BLaER1 (cell line): ENCODE measurements at regions not wholly inside any gene's neighbourhood (a gene's known extent, or its start where the extent isn't known, plus 50 kb on each side); places are given as distances from the start of the nearest gene placed in this dataset.

Experiments
- H3K27ac ChIP-seq: shearing (Covaris generic); formaldehyde crosslinking; 2 replicates; pipeline ENCODE4 v1.8.1; 2022
- H3K27me3 ChIP-seq: shearing (Covaris generic); formaldehyde crosslinking; 2 replicates; pipeline ENCODE4 v1.8.1; 2022
- H3K36me3 ChIP-seq: shearing (Covaris generic); formaldehyde crosslinking; 2 replicates; pipeline ENCODE4 v1.8.1; 2022
- H3K4me1 ChIP-seq: shearing (Covaris generic); formaldehyde crosslinking; 2 replicates; pipeline ENCODE4 v1.8.1; 2022
- H3K4me2 ChIP-seq: shearing (Covaris generic); formaldehyde crosslinking; 2 replicates; pipeline ENCODE4 v1.8.1; 2022
- H3K4me3 ChIP-seq: shearing (Covaris generic); formaldehyde crosslinking; 2 replicates; pipeline ENCODE4 v1.8.1; 2022
- H3K9ac ChIP-seq: shearing (Covaris generic); formaldehyde crosslinking; 2 replicates; pipeline ENCODE4 v1.8.1; 2022
- H3K9me3 ChIP-seq: shearing (Covaris generic); formaldehyde crosslinking; 2 replicates; pipeline ENCODE4 v1.8.1; 2022
- H4K20me1 ChIP-seq: shearing (Covaris generic); formaldehyde crosslinking; 2 replicates; pipeline ENCODE4 v1.8.1; 2022
- Cebpa-rat ChIP-seq: shearing (Covaris generic); IDR thresholded peaks from 2 replicates; pipeline ENCODE4 v1.8.1; 2022

DNA sequence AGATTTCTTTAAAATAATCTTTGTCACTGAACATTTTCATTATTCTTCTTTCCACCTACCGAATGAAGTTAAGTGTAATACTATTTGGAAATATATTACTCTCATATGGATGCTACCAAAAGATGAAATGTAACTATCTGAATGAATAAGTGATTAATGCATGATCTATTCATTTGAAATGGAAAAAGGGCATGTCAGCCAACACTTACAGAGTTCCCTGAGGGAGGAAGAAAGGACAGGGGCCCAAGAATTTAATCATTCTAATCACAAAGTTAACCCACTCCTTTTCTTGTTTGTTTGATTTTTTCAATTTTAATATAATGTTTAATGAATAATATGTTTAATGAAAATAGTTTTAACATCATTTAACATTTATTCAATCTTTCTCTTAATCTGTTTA is 129.4 kb downstream of the ZC3H11B start:
- no peak overlapping the region for H3K27ac ChIP-seq
- no peaks in the 10 kb centered on the region for H3K4me1 ChIP-seq
- no peak overlapping the region for H3K4me2 ChIP-seq
- H3K4me3 ChIP-seq = no peak overlapping the region
- no peak for TF ChIP-seq Cebpa-rat
- H3K36me3 ChIP-seq = no peaks in the 10 kb centered on the region
- H3K9me3 ChIP-seq = no peaks in the 10 kb centered on the region
- no peak overlapping the region for H3K9ac ChIP-seq
- H3K27me3 ChIP-seq = no peaks in the 10 kb centered on the region
- H4K20me1 ChIP-seq = no peaks in the 10 kb centered on the region

DNA sequence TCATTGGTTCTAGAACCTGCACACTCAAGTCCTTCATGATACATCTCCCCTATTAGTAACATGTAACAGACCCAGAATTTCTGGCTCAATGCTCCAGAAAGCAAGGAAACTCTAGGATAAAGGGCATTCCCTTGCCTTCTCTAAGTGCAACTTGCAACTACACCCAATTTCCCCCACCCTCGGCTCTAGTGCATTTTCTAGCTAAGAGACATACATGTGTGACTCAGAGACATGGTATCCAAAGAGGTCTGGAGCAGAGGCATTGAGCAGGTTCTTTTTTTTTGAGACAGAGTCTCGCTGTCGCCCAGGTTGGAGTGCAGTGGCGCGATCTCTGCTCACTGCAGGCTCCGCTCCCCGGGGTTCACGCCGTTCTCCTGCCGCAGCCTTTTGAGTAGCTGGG is 132.9 kb downstream of the ZC3H11B start:
- no peaks in the 10 kb centered on the region for H4K20me1 ChIP-seq
- H3K4me3 ChIP-seq = no peak overlapping the region
- no peaks in the 10 kb centered on the region for H3K4me1 ChIP-seq
- H3K4me2 ChIP-seq = no peak overlapping the region
- H3K36me3 ChIP-seq = no peaks in the 10 kb centered on the region
- no peak overlapping the region for H3K27ac ChIP-seq
- H3K9ac ChIP-seq = no peak overlapping the region
- no peaks in the 10 kb centered on the region for H3K27me3 ChIP-seq
- no peak for TF ChIP-seq Cebpa-rat
- H3K9me3 ChIP-seq = no peaks in the 10 kb centered on the region

DNA sequence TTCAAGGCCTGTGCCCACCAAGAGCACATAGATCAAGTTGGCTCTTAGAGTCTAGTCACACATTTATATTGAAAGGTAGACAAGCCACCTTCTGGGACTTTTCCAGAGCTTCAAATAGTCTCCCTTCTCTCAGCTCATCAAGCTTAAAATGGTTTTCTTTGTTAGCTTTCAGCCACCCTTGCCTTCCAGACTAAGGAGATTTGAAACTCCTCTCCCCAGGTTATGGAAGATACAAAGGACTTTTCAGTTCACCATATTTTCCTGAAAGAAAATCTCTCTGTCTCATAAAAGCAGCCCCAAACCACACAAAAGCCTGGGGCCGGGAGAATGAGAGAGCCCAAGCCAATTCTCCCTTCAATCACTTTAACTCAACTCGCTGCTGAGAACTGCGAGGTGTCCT is 134.1 kb downstream of the ZC3H11B start:
- Histone ChIP-seq H3K4me2 (no peak overlapping the region), H4K20me1 (no peaks in the 10 kb centered on the region), H3K9me3 (no peaks in the 10 kb centered on the region), H3K4me3 (no peak overlapping the region), H3K9ac (no peak overlapping the region), H3K36me3 (no peaks in the 10 kb centered on the region), H3K4me1 (no peaks in the 10 kb centered on the region), H3K27me3 (no peaks in the 10 kb centered on the region), H3K27ac (no peak overlapping the region)
- TF ChIP-seq Cebpa-rat = no peak

DNA sequence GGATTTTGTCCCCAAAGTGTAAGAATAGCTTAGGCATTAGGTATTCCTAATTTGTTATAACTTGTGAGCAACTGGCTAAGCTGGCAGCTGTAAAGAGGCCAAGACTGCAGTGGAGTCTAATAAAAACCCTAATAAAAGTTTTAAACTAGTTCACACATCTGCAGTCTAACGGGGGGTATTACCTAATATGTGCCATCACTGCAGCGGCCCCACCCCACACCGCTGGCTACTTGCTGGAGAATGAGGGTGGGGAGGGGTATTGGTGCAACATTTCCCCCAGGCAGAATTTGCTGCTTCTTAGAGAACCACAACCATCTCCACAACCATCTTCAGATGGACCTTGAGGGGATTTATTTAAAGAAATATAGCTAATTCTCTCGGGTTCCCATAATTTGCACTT is 135.0 kb downstream of the ZC3H11B start:
- Histone ChIP-seq H4K20me1 (no peaks in the 10 kb centered on the region), H3K4me1 (no peaks in the 10 kb centered on the region), H3K27ac (no peak overlapping the region), H3K4me3 (no peak overlapping the region), H3K9ac (no peak overlapping the region), H3K4me2 (no peak overlapping the region), H3K9me3 (no peaks in the 10 kb centered on the region), H3K36me3 (no peaks in the 10 kb centered on the region), H3K27me3 (no peaks in the 10 kb centered on the region)
- no peak for TF ChIP-seq Cebpa-rat

DNA sequence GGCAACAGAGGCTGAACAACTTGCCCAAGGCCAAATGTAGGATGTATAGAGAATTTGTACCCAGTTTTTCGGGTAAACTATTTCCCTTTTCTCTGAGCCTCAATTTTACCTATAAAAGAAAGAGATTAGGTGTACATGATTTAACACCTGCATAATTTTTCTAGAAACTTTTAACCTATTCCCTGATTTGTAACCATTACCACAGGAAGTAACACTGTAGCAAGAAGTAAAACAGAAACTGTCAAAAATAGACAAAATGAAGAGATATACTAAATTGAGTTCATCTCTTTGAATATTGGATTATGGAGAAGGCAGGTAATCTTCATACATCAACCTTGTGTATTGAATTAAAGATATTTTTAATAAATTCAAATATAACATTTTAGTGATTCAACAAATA is 136.2 kb downstream of the ZC3H11B start:
- no peak for TF ChIP-seq Cebpa-rat
- no peak overlapping the region for H3K4me3 ChIP-seq
- no peaks in the 10 kb centered on the region for H3K4me1 ChIP-seq
- H4K20me1 ChIP-seq = no peaks in the 10 kb centered on the region
- no peak overlapping the region for H3K27ac ChIP-seq
- H3K9me3 ChIP-seq = no peaks in the 10 kb centered on the region
- no peak overlapping the region for H3K4me2 ChIP-seq
- H3K27me3 ChIP-seq = no peaks in the 10 kb centered on the region
- H3K36me3 ChIP-seq = no peaks in the 10 kb centered on the region
- H3K9ac ChIP-seq = no peak overlapping the region

DNA sequence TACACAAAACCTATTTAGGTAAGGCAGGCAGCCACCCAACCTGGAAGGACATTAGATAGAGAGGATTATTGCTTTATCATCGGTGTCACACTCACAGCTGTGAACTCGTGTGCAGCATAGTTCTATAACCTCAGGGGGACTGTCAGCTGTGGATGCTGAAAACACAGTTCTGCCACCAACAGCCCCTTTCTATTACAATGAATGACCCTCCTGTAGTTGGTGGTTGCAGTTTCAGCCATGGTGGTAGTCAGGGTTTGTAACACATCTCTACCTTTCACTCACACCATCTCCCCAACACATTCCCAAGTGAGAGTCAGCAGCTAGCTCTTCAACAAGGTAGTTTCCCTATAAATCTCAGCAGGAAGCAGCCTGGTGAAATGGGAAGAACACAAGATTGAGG is 136.8 kb downstream of the ZC3H11B start:
- Histone ChIP-seq H3K9ac (no peak overlapping the region), H3K9me3 (no peaks in the 10 kb centered on the region), H3K4me3 (no peak overlapping the region), H3K36me3 (no peaks in the 10 kb centered on the region), H3K4me2 (no peak overlapping the region), H3K27me3 (no peaks in the 10 kb centered on the region), H4K20me1 (no peaks in the 10 kb centered on the region), H3K27ac (no peak overlapping the region), H3K4me1 (no peaks in the 10 kb centered on the region)
- TF ChIP-seq Cebpa-rat = no peak

DNA sequence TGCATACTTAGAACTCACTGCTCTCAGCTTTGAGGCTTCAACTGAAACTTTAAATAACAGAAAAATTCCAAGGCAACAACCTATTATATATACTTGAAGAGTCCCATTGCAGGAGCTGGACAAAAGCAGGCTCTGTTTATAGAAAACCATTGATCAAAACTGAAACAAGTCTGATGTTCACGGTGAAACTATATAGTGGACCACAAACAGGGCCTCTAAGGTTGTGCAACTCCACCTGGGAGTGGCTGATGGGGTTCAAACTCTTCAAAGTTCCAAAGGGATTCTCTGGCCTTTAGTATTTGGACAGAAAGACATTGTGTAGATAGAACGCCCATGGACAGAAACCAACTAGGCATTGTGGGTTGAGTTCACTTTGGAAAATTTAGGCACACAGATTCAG is 140.3 kb downstream of the ZC3H11B start:
- Histone ChIP-seq H3K9ac (no peak overlapping the region), H4K20me1 (no peaks in the 10 kb centered on the region), H3K9me3 (no peaks in the 10 kb centered on the region), H3K27me3 (no peaks in the 10 kb centered on the region), H3K4me3 (no peak overlapping the region), H3K36me3 (no peaks in the 10 kb centered on the region), H3K27ac (no peak overlapping the region), H3K4me2 (no peak overlapping the region), H3K4me1 (no peaks in the 10 kb centered on the region)
- no peak for TF ChIP-seq Cebpa-rat

DNA sequence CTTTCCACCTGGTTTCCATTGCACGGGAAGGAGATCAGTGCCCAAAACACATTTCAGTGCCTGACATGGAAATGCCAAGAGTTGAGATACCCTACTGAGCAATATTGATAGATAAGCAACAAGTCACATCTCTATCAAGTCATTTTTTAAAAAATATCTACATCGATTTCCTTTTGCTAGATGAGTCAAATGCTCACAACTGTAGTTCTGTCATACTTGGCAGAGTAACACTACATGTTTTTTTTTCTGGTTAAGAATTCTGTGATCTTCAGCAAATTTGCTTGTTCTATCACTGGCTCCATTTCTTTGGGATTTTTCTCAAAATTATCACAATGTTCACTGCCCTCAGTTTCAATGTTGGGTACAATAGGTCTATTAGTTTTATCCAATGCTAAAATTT is 145.4 kb downstream of the ZC3H11B start:
- Histone ChIP-seq H3K4me3 (no peak overlapping the region), H3K27ac (no peak overlapping the region), H3K36me3 (no peaks in the 10 kb centered on the region), H3K9me3 (no peaks in the 10 kb centered on the region), H3K27me3 (no peaks in the 10 kb centered on the region), H3K9ac (no peak overlapping the region), H4K20me1 (no peaks in the 10 kb centered on the region), H3K4me1 (no peaks in the 10 kb centered on the region), H3K4me2 (no peak overlapping the region)
- TF ChIP-seq Cebpa-rat = no peak

DNA sequence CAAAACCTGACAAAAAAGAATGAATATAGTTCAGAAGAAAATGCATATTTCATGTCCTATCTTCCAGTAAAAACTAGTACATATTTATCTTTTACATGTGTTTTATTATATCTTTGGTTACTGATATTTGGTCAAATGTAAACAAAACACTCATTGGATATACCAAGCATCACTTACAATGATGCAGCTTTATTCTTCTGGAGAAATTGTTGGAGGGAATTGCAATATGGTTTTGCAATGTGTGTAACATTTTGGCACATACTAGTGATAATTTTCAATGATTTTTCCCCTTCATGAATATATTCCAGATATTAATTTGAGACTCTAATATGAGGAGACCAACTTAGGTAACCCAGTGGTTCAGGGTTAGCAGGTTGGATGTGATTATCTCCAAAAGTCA is 146.1 kb downstream of the ZC3H11B start:
- no peak overlapping the region for H3K27ac ChIP-seq
- H3K9ac ChIP-seq = no peak overlapping the region
- H3K4me1 ChIP-seq = no peaks in the 10 kb centered on the region
- no peaks in the 10 kb centered on the region for H3K9me3 ChIP-seq
- H3K4me2 ChIP-seq = no peak overlapping the region
- H3K36me3 ChIP-seq = no peaks in the 10 kb centered on the region
- TF ChIP-seq Cebpa-rat = no peak
- H3K27me3 ChIP-seq = no peaks in the 10 kb centered on the region
- no peaks in the 10 kb centered on the region for H4K20me1 ChIP-seq
- no peak overlapping the region for H3K4me3 ChIP-seq

DNA sequence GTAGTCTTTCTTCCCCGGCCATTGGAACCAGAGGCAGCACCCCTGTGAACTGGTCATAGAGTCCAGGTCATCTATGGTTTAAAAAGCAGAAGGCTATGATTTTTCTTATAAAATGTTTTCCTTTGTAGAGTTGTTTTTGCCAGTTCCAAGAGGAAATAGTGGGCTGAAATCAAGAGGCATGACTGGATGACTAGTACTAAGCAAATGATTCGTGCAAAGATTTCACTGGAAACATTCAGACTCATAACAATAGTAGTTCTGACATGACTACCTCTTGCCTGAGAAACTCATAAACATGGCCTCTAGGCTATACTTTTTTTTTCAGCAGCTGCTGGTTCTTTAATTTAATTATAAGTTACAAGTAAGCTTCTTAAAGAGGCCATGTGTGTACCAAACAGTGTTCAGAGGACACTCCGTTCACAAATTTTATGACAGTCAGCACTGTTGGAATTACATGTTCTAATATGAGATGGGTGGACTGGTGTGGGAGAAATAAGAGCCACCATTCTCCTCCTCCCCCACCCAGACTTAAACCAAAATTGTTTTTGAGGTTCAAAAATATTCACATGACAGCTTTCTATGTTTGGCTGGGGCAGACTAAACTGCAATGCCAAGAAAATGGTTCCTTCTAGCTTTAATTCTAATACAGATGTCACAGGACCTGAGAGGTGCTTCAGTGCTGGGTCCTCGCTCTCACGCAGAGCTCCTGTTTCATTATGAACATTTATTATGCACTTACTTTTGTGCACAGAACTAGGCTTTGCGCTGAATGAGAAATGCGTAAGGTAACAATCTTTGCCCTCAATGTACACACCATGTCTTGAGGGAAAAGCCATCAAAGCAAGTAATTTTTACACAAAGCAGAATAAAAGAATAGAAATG is 147.5 kb downstream of the ZC3H11B start:
- Histone ChIP-seq H3K9me3 (no peaks in the 10 kb centered on the region), H3K36me3 (no peaks in the 10 kb centered on the region), H3K4me1 (peaks cover 10% of the 10 kb centered on the region), H3K9ac (no peak overlapping the region), H4K20me1 (no peaks in the 10 kb centered on the region), H3K4me3 (no peak overlapping the region), H3K4me2 (no peak overlapping the region), H3K27ac (no peak overlapping the region), H3K27me3 (no peaks in the 10 kb centered on the region)
- no peak for TF ChIP-seq Cebpa-rat

DNA sequence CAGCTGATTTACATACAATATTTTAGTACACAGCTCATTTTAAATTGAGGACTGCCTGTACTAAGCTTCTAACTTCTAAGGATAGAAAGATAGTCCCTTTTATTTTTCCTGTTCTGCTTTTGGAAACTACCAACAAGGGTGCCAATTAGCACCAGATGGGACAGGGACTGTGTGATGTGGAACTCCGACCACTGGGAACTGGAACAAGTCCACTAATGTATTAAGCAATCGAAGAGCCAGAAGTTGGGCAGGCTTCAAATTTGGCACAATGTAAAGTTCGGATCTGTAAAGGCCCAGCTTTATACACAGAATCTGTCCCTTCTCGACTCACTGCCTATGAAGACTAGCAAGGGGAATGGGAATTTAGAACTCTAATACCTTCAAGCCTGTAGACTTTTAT is 149.3 kb downstream of the ZC3H11B start:
- no peak overlapping the region for H3K4me2 ChIP-seq
- H4K20me1 ChIP-seq = no peaks in the 10 kb centered on the region
- H3K9me3 ChIP-seq = no peaks in the 10 kb centered on the region
- H3K4me1 ChIP-seq = peaks cover 10% of the 10 kb centered on the region
- no peaks in the 10 kb centered on the region for H3K27me3 ChIP-seq
- no peak overlapping the region for H3K4me3 ChIP-seq
- no peak for TF ChIP-seq Cebpa-rat
- no peaks in the 10 kb centered on the region for H3K36me3 ChIP-seq
- no peak overlapping the region for H3K27ac ChIP-seq
- no peak overlapping the region for H3K9ac ChIP-seq
